ENCODE measurements at regions not wholly inside any gene's neighbourhood (a gene's known extent, or its start where the extent isn't known, plus 50 kb on each side); places are given as distances from the start of the nearest gene placed in this dataset.

- no peak for TF ChIP-seq CTCF (IDR thresholded peaks at IDR 0.05; ENCODE audit: borderline replicate concordance, extremely low read depth, low read length, poor library complexity, severe bottlenecking)
- TF ChIP-seq EZH2 (IDR thresholded peaks at IDR 0.05; ENCODE audit: borderline replicate concordance, low read depth, low read length, severe bottlenecking): no peak
Observed at GRCh38 chr3:10716964-10717363, 99.1 kb upstream of the SLC6A11 start.
